ENCODE measurements at regions not wholly inside any gene's neighbourhood (a gene's known extent, or its start where the extent isn't known, plus 50 kb on each side); places are given as distances from the start of the nearest gene placed in this dataset.

- TF ChIP-seq CTCF (IDR thresholded peaks at IDR 0.05 in 8 of 11, conservative IDR thresholded peaks at IDR 0.05 in 3 of 11) (no peak), POLR2AphosphoS5 (IDR thresholded peaks at IDR 0.05) (no peak), POLR2A (IDR thresholded peaks at IDR 0.05) (no peak)
Measured at GRCh38 chr1:8159470-8160024, 133.4 kb upstream of the ERRFI1 start.

All from spleen (tissue), 7 donors.